GM12878 (cell line): ENCODE measurements at regions not wholly inside any gene's neighbourhood (a gene's known extent, or its start where the extent isn't known, plus 50 kb on each side); places are given as distances from the start of the nearest gene placed in this dataset.
"Not testable (repeated sequence)": the region's sequence is repeated elsewhere in the genome, so short reads cannot be mapped to it uniquely, and the experiment has no call there.

Source experiments
- ATAC-seq: fragments of 200-7000 bp; cut with Tn5 transposase; 3 replicates; pipeline ENCODE4 v1.9.1; 2020; ENCODE audit warnings: mild to moderate bottlenecking, moderate library complexity
- BruUV-seq: library from RNA; stranded (reverse); fragments of 400-500 nt; replicated peaks from 2 replicates; lab custom pipeline; 2021; lab: Mats Ljungman, UMichigan
- CTCF ChIA-PET: fragments of 300-600 bp; sonication (Branson Sonifier 250); formaldehyde crosslinking; extraction: SDS; loops from one replicate; lab custom pipeline; 2021; ENCODE audit warnings: inconsistent platforms; lab: Yijun Ruan, JAX
- POLR2A ChIA-PET: fragments of 350-600 bp; formaldehyde crosslinking; extraction: SDS; loops from one replicate; lab custom pipeline; 2021; ENCODE audit warnings: inconsistent platforms; lab: Charles Lee
- RAD21 ChIA-PET: fragments of 300-600 bp; sonication (Branson Sonifier 250); formaldehyde crosslinking; loops from one replicate; lab custom pipeline; 2023; ENCODE audit warnings: antibody characterized with exemption; ENCODE audit not compliant: unreplicated experiment; lab: Charles Lee
- SMC1A ChIA-PET: fragments of 300-600 bp; sonication (Branson Sonifier 250); formaldehyde crosslinking; loops from one replicate; lab custom pipeline; 2023; ENCODE audit not compliant: unreplicated experiment, uncharacterized antibody; lab: Charles Lee
- DNase-seq: peaks from one replicate; pipeline ENCODE4 v3.0.0-alpha.2; 2011; ENCODE audit warnings: low read depth, low spot score
- FAIRE-seq: peaks from 3 replicates; lab custom pipeline; 2011; peaks lifted over from hg19 to GRCh38; lab: Jason Lieb, UNC
- H2AFZ ChIP-seq: 2 replicates; pipeline ENCODE4 v1.6.0; 2011; ENCODE audit warnings: low read depth, low read length, control low read depth; ENCODE audit not compliant: control insufficient read depth
- H3K27ac ChIP-seq: 2 replicates; pipeline ENCODE4 v1.5.1; 2011; ENCODE audit warnings: control low read depth; ENCODE audit not compliant: control insufficient read depth, insufficient read depth
- H3K27me3 ChIP-seq, 2 experiments: replicated peaks in 1 of 2; 2 replicates each; pipeline versions ENCODE4 v1.6.0 to v1.6.1; 2011; ENCODE audit warnings: low read length in 1 of 2; ENCODE audit not compliant: control insufficient read depth in 2 of 2, insufficient read depth in 2 of 2
- H3K36me3 ChIP-seq, 2 experiments: 2 replicates each; pipeline ENCODE4 v1.5.1; 2011; ENCODE audit warnings: low read length in 1 of 2; ENCODE audit not compliant: control insufficient read depth in 2 of 2, insufficient read depth in 2 of 2
- H3K4me1 ChIP-seq: 2 replicates; pipeline ENCODE4 v1.6.1; 2011; ENCODE audit warnings: mild to moderate bottlenecking, low read length, moderate library complexity, mixed read lengths; ENCODE audit not compliant: control insufficient read depth, insufficient read depth
- H3K4me2 ChIP-seq: 2 replicates; pipeline ENCODE4 v1.6.0; 2011; ENCODE audit warnings: control low read depth; ENCODE audit not compliant: control insufficient read depth, insufficient read depth
- H3K4me3 ChIP-seq: fragments of 200-600 bp; sonication (generic); 2 replicates; pipeline ENCODE4 v1.5.1; 2016
- H3K79me2 ChIP-seq: 2 replicates; pipeline ENCODE4 v1.6.0; 2011; ENCODE audit warnings: low read length; ENCODE audit not compliant: control insufficient read depth, insufficient read depth
- H3K9ac ChIP-seq: 2 replicates; pipeline ENCODE4 v1.8.0; 2011; ENCODE audit warnings: low read length, control low read depth, mixed read lengths; ENCODE audit not compliant: control insufficient read depth, insufficient read depth
- H3K9me3 ChIP-seq: replicated peaks from 3 replicates; pipeline ENCODE4 v1.5.1; 2011; ENCODE audit warnings: mild to moderate bottlenecking, low read length; ENCODE audit not compliant: control insufficient read depth, insufficient read depth
- H4K20me1 ChIP-seq: 2 replicates; pipeline ENCODE4 v1.6.0; 2011; ENCODE audit not compliant: control insufficient read depth, insufficient read depth
- ETV6 ChIP-seq, 2 experiments: fragments of 450-650 bp in 1 of 2; IDR thresholded peaks in 1 of 2; conservative IDR thresholded peaks in 1 of 2; 2 replicates each; pipeline ENCODE4 v1.6.1; 2014; ENCODE audit warnings: antibody characterized with exemption in 1 of 2, borderline replicate concordance in 1 of 2, low read depth in 1 of 2, mild to moderate bottlenecking in 1 of 2, moderate library complexity in 1 of 2
- NFXL1 ChIP-seq: fragments of 450-650 bp; IDR thresholded peaks from 2 replicates; pipeline ENCODE4 v1.6.1; 2017; ENCODE audit warnings: antibody characterized with exemption, mild to moderate bottlenecking, borderline replicate concordance
- USF2 ChIP-seq: IDR thresholded peaks from 2 replicates; pipeline ENCODE4 v1.6.1; 2011; ENCODE audit warnings: low read depth, low read length, improper control_type of control experiment, borderline replicate concordance
- WGBS: methylation state at CpG from one replicate; pipeline ENCODE4 v1.1.6; 2016; ENCODE audit warnings: low lambda C conversion rate; ENCODE audit not compliant: insufficient replicate concordance, insufficient coverage; ENCODE audit errors: missing lambda C conversion rate; 5-methylcytosine and 5-hydroxymethylcytosine counted together
- in situ Hi-C: fragments of 300-500 bp; cut with MboI; formaldehyde crosslinking; loops from 9 replicates; pipeline ENCODE4 v1.14.3; 2018; ENCODE audit warnings: mixed read lengths
- intact Hi-C: fragments of 100-400 bp; cut with micrococcal nuclease; formaldehyde crosslinking; loops from one replicate; pipeline ENCODE4 v1.14.2; 2022; ENCODE audit not compliant: unreplicated experiment

- H3K27ac ChIP-seq, POLR2A ChIA-PET, H3K36me3 ChIP-seq, BruUV-seq, DNase-seq, RAD21 ChIA-PET, in situ Hi-C loops, H4K20me1 ChIP-seq, intact Hi-C loops, H3K9ac ChIP-seq, H3K4me2 ChIP-seq, H2AFZ ChIP-seq, H3K9me3 ChIP-seq, H3K79me2 ChIP-seq, FAIRE-seq, H3K4me1 ChIP-seq, H3K27me3 ChIP-seq, SMC1A ChIA-PET, H3K4me3 ChIP-seq, ATAC-seq: not testable (repeated sequence)
- TF ChIP-seq NFXL1 (0 out of 2 replicates have a peak, but pooled peaks have one; percentile 14), ETV6 (conservative IDR thresholded peaks at IDR 0.05 in 1 of 2, IDR thresholded peaks at IDR 0.05 in 1 of 2; ENCODE audit: borderline replicate concordance in 1 of 2, low read depth in 1 of 2) (peak in 1 of 2 experiments; percentile 86; a peak in 2 of 4 replicates)
- CTCF ChIA-PET: interaction anchor here (1.6 kb wide), 1 partner anchor 11 kb away, joined by 4 read pairs; no protein-coding TSS in a partner anchor
- WGBS: 55% methylated on average over 2 of the region's 2 CpGs
These were observed 51.3 kb downstream of the NACA2 start for GRCh38 chr17:61539728-61540127.

DNA sequence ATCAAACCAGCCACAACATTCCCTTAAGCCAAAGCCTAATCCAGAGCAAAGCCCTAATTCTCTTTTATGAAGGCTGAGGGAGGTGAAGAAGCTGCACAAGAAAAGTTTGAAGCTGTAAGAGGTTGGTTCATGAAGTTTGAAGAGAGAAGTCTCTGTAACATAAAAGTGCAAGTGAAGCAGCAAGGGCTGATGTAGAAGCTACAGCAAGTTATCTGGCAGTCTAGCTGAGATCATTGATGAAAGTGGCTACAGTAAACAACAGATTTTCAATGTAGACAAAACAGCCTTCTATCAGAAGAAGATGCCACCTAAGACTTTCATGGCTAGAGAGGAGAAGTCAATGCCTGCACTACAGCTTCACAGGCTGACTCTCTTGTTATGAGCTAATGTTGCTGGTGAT is 52.5 kb downstream of the NACA2 start:
- Histone ChIP-seq H3K4me3 (no peak overlapping the region), H3K4me1 (no peaks in the 10 kb centered on the region), H4K20me1 (no peaks in the 10 kb centered on the region), H3K79me2 (no peaks in the 10 kb centered on the region), H3K27ac (no peak overlapping the region), H3K4me2 (no peak overlapping the region), H3K9me3 (no peaks in the 10 kb centered on the region; the same call in 2 of the 3 replicates), H2AFZ (no peak overlapping the region), H3K9ac (no peak overlapping the region), H3K36me3 (no peaks in the 10 kb centered on the region), H3K27me3 (no peaks in the 10 kb centered on the region; a peak in 1 of 4 replicates)
- FAIRE-seq: no peak
- TF ChIP-seq NFXL1: peak; percentile 77; the same call in 1 of the 2 replicates
- TF ChIP-seq USF2: no peak
- no peak for ATAC-seq
- no TSS peak for BruUV-seq
- intact Hi-C loops (no loop called here), in situ Hi-C loops (no loop called here)
- DNase-seq: no peak
- POLR2A ChIA-PET: no interaction called here
- CTCF ChIA-PET: interaction anchor here (0.6 to 1.0 kb wide), 2 partner anchors 16 to 688 kb away, joined by 3 read pairs; no protein-coding TSS in a partner anchor
- SMC1A ChIA-PET: interaction anchor here (0.6 kb wide), 2 partner anchors 43 to 1752 kb away, joined by 3 read pairs; no protein-coding TSS in a partner anchor
- RAD21 ChIA-PET: no interaction called here
